Aorta (tissue), 5 donors: ENCODE measurements at regions not wholly inside any gene's neighbourhood (a gene's known extent, or its start where the extent isn't known, plus 50 kb on each side); places are given as distances from the start of the nearest gene placed in this dataset.
"Not testable (repeated sequence)": the region's sequence is repeated elsewhere in the genome, so short reads cannot be mapped to it uniquely, and the experiment has no call there.

ENCODE experiments used
- ATAC-seq: fragments of 200-7000 bp; cut with Tn5 transposase; one replicate; pipeline ENCODE4 v1.9.1; 2022; ENCODE audit warnings: moderate library complexity; ENCODE audit not compliant: low FRiP score
- DNase-seq, 2 donors: peaks; one replicate each; pipeline ENCODE4 v3.0.0-alpha.2; 2020
- H3K27ac ChIP-seq, 2 donors: one replicate each; pipeline ENCODE4 v1.5.1; 2013; ENCODE audit warnings: low read length in 2 of 2, mild to moderate bottlenecking in 2 of 2, moderate library complexity in 2 of 2, control low read depth in 1 of 2, inconsistent platforms in 1 of 2, low read depth in 1 of 2
- H3K27me3 ChIP-seq, 2 donors: one replicate each; pipeline ENCODE4 v1.6.1; 2013; ENCODE audit warnings: control low read depth in 1 of 2, low read length in 1 of 2, mild to moderate bottlenecking in 1 of 2, moderate library complexity in 1 of 2; ENCODE audit not compliant: insufficient read depth in 2 of 2, control insufficient read depth in 1 of 2
- H3K36me3 ChIP-seq, 2 donors: one replicate each; pipeline ENCODE4 v1.6.1; 2013; ENCODE audit warnings: control low read depth in 1 of 2, low read length in 1 of 2, mild to moderate bottlenecking in 1 of 2; ENCODE audit not compliant: insufficient read depth in 2 of 2, control insufficient read depth in 1 of 2
- H3K4me1 ChIP-seq, 2 donors: one replicate each; pipeline ENCODE4 v1.6.1; 2013; ENCODE audit warnings: low read length in 2 of 2, control low read depth in 1 of 2, mild to moderate bottlenecking in 1 of 2, moderate library complexity in 1 of 2; ENCODE audit not compliant: insufficient read depth in 2 of 2, control insufficient read depth in 1 of 2
- H3K4me3 ChIP-seq, 2 donors: one replicate each; pipeline ENCODE4 v1.5.1; 2013; ENCODE audit warnings: low read length in 2 of 2, control low read depth in 1 of 2, mild to moderate bottlenecking in 1 of 2
- H3K9me3 ChIP-seq: one replicate; pipeline ENCODE4 v1.6.1; 2013; ENCODE audit warnings: mild to moderate bottlenecking, low read length; ENCODE audit not compliant: control insufficient read depth
- WGBS, 2 donors: extraction: QIAGEN DNeasy Blood & Tissue Kit; methylation state at CpG; one replicate each; pipeline ENCODE4 v1.1.7; 2013; 5-methylcytosine and 5-hydroxymethylcytosine counted together
- intact Hi-C, 2 donors: fragments of 100-400 bp; cut with DNase I; formaldehyde crosslinking; loops; one replicate each; pipeline versions ENCODE4 v1.14.2 to v1.15.0; 2022
- donor health status: healthy with polysubstance abuse.
- donor health status: Bipolar disorder and iron deficiency.
- donor health status: DM: no; HTN: no; CAD: no.
- donor health status: DM: no; HTN: no; CAD: no.
- donor health status: DM: yes; HTN: yes; CAD: no.

GRCh38 chr18:30683836-30684235 is 358.7 kb downstream of the DSC3 start:
- 95 to 97% methylated on average over 2 of the region's 2 CpGs for WGBS, 2 donors
- Histone ChIP-seq H3K27ac (no peak overlapping the region), H3K4me1 (no peaks in the 10 kb centered on the region), H3K9me3 (no peaks in the 10 kb centered on the region), H3K4me3 (no peak overlapping the region), H3K36me3 (no peaks in the 10 kb centered on the region), H3K27me3 (no peaks in the 10 kb centered on the region)
- ATAC-seq (no peak), DNase-seq (no peak)
- intact Hi-C loops, result no loop called here

GRCh38 chr18:30682672-30683071 is 359.9 kb downstream of the DSC3 start:
- Histone ChIP-seq H3K27me3 (no peaks in the 10 kb centered on the region), H3K9me3 (no peaks in the 10 kb centered on the region), H3K27ac (no peak overlapping the region), H3K36me3 (no peaks in the 10 kb centered on the region), H3K4me1 (no peaks in the 10 kb centered on the region), H3K4me3 (no peak overlapping the region)
- intact Hi-C loops, result no loop called here
- ATAC-seq (no peak), DNase-seq (no peak)
- 2 to 7% methylated on average over 1 of the region's 1 CpG for WGBS, 2 donors

GRCh38 chr18:30679285-30679930 is 363.1 kb downstream of the DSC3 start:
- Histone ChIP-seq H3K36me3 (no peaks in the 10 kb centered on the region), H3K4me1 (no peaks in the 10 kb centered on the region), H3K4me3 (no peak overlapping the region), H3K27me3 (no peaks in the 10 kb centered on the region), H3K9me3 (no peaks in the 10 kb centered on the region), H3K27ac (no peak overlapping the region)
- no peak for DNase-seq
- intact Hi-C loops, result no loop called here
- 79 to 82% methylated on average over 5 of the region's 5 CpGs for WGBS, 2 donors
- no peak for ATAC-seq

GRCh38 chr18:30677813-30678212 is 364.7 kb downstream of the DSC3 start:
- DNase-seq, H3K4me3 ChIP-seq, H3K36me3 ChIP-seq, H3K27me3 ChIP-seq, H3K9me3 ChIP-seq, H3K4me1 ChIP-seq, ATAC-seq, H3K27ac ChIP-seq, intact Hi-C loops: not testable (repeated sequence)
- 94 to 97% methylated on average over 5 of the region's 5 CpGs for WGBS, 2 donors

- no peak overlapping the region for H3K27ac ChIP-seq
- no peak for ATAC-seq
- intact Hi-C loops, result no loop called here
- H3K27me3 ChIP-seq, result no peaks in the 10 kb centered on the region
- H3K4me3 ChIP-seq, result no peak overlapping the region
- no peaks in the 10 kb centered on the region for H3K4me1 ChIP-seq
- no peaks in the 10 kb centered on the region for H3K9me3 ChIP-seq
- 19 to 22% methylated on average over 4 of the region's 4 CpGs for WGBS, 2 donors
- no peak for DNase-seq
- no peaks in the 10 kb centered on the region for H3K36me3 ChIP-seq
Observed at GRCh38 chr18:30676053-30676480, 366.5 kb downstream of the DSC3 start.

GRCh38 chr18:30675493-30675892 is 367.0 kb downstream of the DSC3 start:
- no peak for DNase-seq
- no peaks in the 10 kb centered on the region for H3K4me1 ChIP-seq
- H3K36me3 ChIP-seq, result no peaks in the 10 kb centered on the region
- H3K27me3 ChIP-seq, result no peaks in the 10 kb centered on the region
- H3K4me3 ChIP-seq, result no peak overlapping the region
- no peaks in the 10 kb centered on the region for H3K9me3 ChIP-seq
- no peak for ATAC-seq
- H3K27ac ChIP-seq, result no peak overlapping the region
- 79 to 82% methylated on average over 2 of the region's 2 CpGs for WGBS, 2 donors
- intact Hi-C loops, result no loop called here

- H3K27ac ChIP-seq, result no peak overlapping the region
- no peaks in the 10 kb centered on the region for H3K27me3 ChIP-seq
- WGBS, 2 donors, result 78 to 82% methylated on average over 4 of the region's 4 CpGs
- DNase-seq (no peak), ATAC-seq (no peak)
- no peak overlapping the region for H3K4me3 ChIP-seq
- H3K9me3 ChIP-seq, result no peaks in the 10 kb centered on the region
- no peaks in the 10 kb centered on the region for H3K36me3 ChIP-seq
- intact Hi-C loops, result no loop called here
- H3K4me1 ChIP-seq, result no peaks in the 10 kb centered on the region
Observed at GRCh38 chr18:30675072-30675471, 367.5 kb downstream of the DSC3 start.

- DNase-seq (no peak), ATAC-seq (no peak)
- 17 to 18% methylated on average over 2 of the region's 2 CpGs for WGBS, 2 donors
- Histone ChIP-seq H3K27me3 (no peaks in the 10 kb centered on the region), H3K4me1 (no peaks in the 10 kb centered on the region), H3K9me3 (no peaks in the 10 kb centered on the region), H3K4me3 (no peak overlapping the region), H3K27ac (no peak overlapping the region), H3K36me3 (no peaks in the 10 kb centered on the region)
- intact Hi-C loops, result no loop called here
Observed at GRCh38 chr18:30674596-30674995, 367.9 kb downstream of the DSC3 start.

- intact Hi-C loops, H3K36me3 ChIP-seq, H3K4me1 ChIP-seq, ATAC-seq, H3K27ac ChIP-seq, H3K9me3 ChIP-seq, DNase-seq, H3K4me3 ChIP-seq, H3K27me3 ChIP-seq: not testable (repeated sequence)
- 93 to 94% methylated on average over 1 of the region's 1 CpG for WGBS, 2 donors
Observed at GRCh38 chr18:30672439-30672838, 370.1 kb downstream of the DSC3 start.
